HFFc6 (cell line): ENCODE measurements at regions not wholly inside any gene's neighbourhood (a gene's known extent, or its start where the extent isn't known, plus 50 kb on each side); places are given as distances from the start of the nearest gene placed in this dataset.
A peak's percentile ranks its signal among the peaks of the same experiment; 100 is the strongest.

Source experiments
- DNase-seq: peaks from one replicate; pipeline ENCODE4 v3.0.0-alpha.2; 2018
- H3K27ac Mint-ChIP-seq: 2 replicates; pipeline ENCODE4 v1.8.0; 2020; ENCODE audit warnings: mild to moderate bottlenecking, mixed read lengths
- H3K27me3 Mint-ChIP-seq: 2 replicates; pipeline ENCODE4 v1.8.0; 2021; ENCODE audit warnings: mild to moderate bottlenecking, moderate library complexity, mixed read lengths; ENCODE audit not compliant: insufficient read depth
- H3K36me3 Mint-ChIP-seq: 2 replicates; pipeline ENCODE4 v1.8.0; 2021; ENCODE audit warnings: low read depth, mixed read lengths
- H3K4me1 Mint-ChIP-seq: 2 replicates; pipeline ENCODE4 v1.8.0; 2020; ENCODE audit warnings: low read depth, mixed read lengths
- H3K4me3 Mint-ChIP-seq: 2 replicates; pipeline ENCODE4 v1.8.0; 2020; ENCODE audit warnings: mild to moderate bottlenecking, moderate library complexity, mixed read lengths
- H3K9me3 Mint-ChIP-seq: 2 replicates; pipeline ENCODE4 v1.8.0; 2020; ENCODE audit warnings: mild to moderate bottlenecking, mixed read lengths
- CTCF ChIP-seq: fragments of 200-600 bp; sonication (generic); IDR thresholded peaks from 2 replicates; pipeline ENCODE4 v1.5.0; 2021; ENCODE audit warnings: antibody characterized with exemption, mild to moderate bottlenecking

- peaks cover 8% of the 10 kb centered on the region for H3K27me3 Mint-ChIP-seq
- no peaks in the 10 kb centered on the region for H3K36me3 Mint-ChIP-seq
- H3K9me3 Mint-ChIP-seq: no peaks in the 10 kb centered on the region
- DNase-seq: no peak
- H3K27ac Mint-ChIP-seq: no peak overlapping the region
- H3K4me1 Mint-ChIP-seq: peaks cover 6% of the 10 kb centered on the region; the same call in 1 of the 2 replicates
- H3K4me3 Mint-ChIP-seq: peak overlapping the region; percentile 62
- no peak for TF ChIP-seq CTCF
Measured at GRCh38 chr1:164320790-164321731, 237.9 kb upstream of the PBX1 start.

- Mint-ChIP-seq H3K4me3 (no peak overlapping the region), H3K27ac (no peak overlapping the region), H3K36me3 (no peaks in the 10 kb centered on the region), H3K4me1 (peaks cover 3% of the 10 kb centered on the region; the same call in 1 of the 2 replicates), H3K27me3 (peaks cover 3% of the 10 kb centered on the region), H3K9me3 (0 out of 2 replicates have a peak, but pooled peaks cover 7% of the 10 kb centered on the region)
- DNase-seq: no peak
- no peak for TF ChIP-seq CTCF
Measured at GRCh38 chr1:164325786-164326185, 233.2 kb upstream of the PBX1 start.

GRCh38 chr1:164333387-164333786, 225.6 kb upstream of the PBX1 start:
- no peak overlapping the region for H3K27ac Mint-ChIP-seq
- peaks cover 2% of the 10 kb centered on the region; the same call in 1 of the 2 replicates for H3K27me3 Mint-ChIP-seq
- no peak overlapping the region for H3K4me3 Mint-ChIP-seq
- no peak for TF ChIP-seq CTCF
- no peaks in the 10 kb centered on the region for H3K36me3 Mint-ChIP-seq
- DNase-seq: no peak
- H3K4me1 Mint-ChIP-seq: no peaks in the 10 kb centered on the region
- peaks cover 7% of the 10 kb centered on the region; the same call in 1 of the 2 replicates for H3K9me3 Mint-ChIP-seq

- TF ChIP-seq CTCF: no peak
- Mint-ChIP-seq H3K36me3 (no peaks in the 10 kb centered on the region), H3K27me3 (no peaks in the 10 kb centered on the region; the same call in 1 of the 2 replicates), H3K4me3 (no peak overlapping the region), H3K9me3 (peaks cover 15% of the 10 kb centered on the region), H3K27ac (no peak overlapping the region), H3K4me1 (no peaks in the 10 kb centered on the region)
- DNase-seq: no peak
Measured at GRCh38 chr1:164337394-164337793, 221.6 kb upstream of the PBX1 start.

GRCh38 chr1:164337885-164338284, 221.1 kb upstream of the PBX1 start:
- Mint-ChIP-seq H3K9me3 (peaks cover 15% of the 10 kb centered on the region), H3K27me3 (no peaks in the 10 kb centered on the region; the same call in 1 of the 2 replicates), H3K4me3 (no peak overlapping the region), H3K27ac (no peak overlapping the region), H3K4me1 (no peaks in the 10 kb centered on the region), H3K36me3 (no peaks in the 10 kb centered on the region)
- no peak for DNase-seq
- TF ChIP-seq CTCF: no peak
